ENCODE measurements at regions not wholly inside any gene's neighbourhood (a gene's known extent, or its start where the extent isn't known, plus 50 kb on each side); places are given as distances from the start of the nearest gene placed in this dataset.

- DNase-seq (ENCODE audit: low read depth in 2 of 2) = no peak
Observed at GRCh38 chr11:109864151-109864661, 229.0 kb upstream of the ZC3H12C start.

GRCh38 chr11:109864834-109865547 lies 228.2 kb upstream of the ZC3H12C start:
- no peak for DNase-seq (ENCODE audit: low read depth in 2 of 2)

GRCh38 chr11:109865548-109866186 lies 227.5 kb upstream of the ZC3H12C start:
- DNase-seq (ENCODE audit: low read depth in 2 of 2) = no peak

GRCh38 chr11:109867784-109868183 lies 225.4 kb upstream of the ZC3H12C start:
- DNase-seq (ENCODE audit: low read depth in 2 of 2) = no peak

GRCh38 chr11:109869536-109869935 lies 223.7 kb upstream of the ZC3H12C start:
- DNase-seq (ENCODE audit: low read depth in 2 of 2) = no peak

DNA sequence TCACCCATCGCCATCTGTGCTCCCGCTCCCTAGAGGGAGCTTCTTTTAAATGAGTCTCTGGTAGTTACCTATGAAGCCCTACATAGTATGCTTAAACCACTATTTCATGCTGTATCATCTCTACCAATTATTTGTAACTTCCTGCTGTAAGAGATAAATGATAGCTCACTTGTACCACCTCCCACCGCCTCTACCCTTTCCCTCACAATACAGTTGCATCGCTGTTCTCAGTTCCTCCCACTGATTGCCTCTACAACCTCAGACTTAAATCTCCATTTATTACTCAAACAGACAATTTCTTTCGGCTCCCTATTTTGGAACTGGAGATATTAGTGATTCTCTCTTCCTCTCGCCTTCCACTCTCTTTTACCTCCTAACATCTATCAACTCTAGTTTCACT lies 222.9 kb upstream of the ZC3H12C start:
- no peak for DNase-seq (ENCODE audit: low read depth in 2 of 2)

DNA sequence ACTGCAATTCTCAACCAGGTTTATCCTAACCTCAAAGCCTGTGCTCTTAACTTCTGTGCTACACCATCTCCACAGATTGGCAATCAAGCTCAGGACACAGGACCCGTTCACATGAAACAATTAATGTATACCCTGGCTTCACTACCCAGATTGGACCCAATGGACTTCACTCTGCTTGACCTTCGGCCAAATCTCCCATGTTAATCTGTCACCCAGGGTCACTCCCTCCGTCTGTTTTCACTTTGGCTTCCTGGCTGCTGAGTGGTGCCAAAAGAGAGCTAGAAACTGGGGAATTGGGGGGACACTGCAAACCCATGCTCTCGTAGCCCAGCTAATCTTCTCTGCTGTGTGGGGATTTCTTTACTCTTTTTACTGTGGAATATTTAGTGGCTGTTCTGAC lies 216.1 kb upstream of the ZC3H12C start:
- DNase-seq (ENCODE audit: low read depth in 2 of 2) = no peak

- DNase-seq (ENCODE audit: low read depth in 2 of 2) = no peak
Observed at GRCh38 chr11:109884501-109884900, 208.7 kb upstream of the ZC3H12C start.

- DNase-seq (ENCODE audit: low read depth in 2 of 2) = no peak
Observed at GRCh38 chr11:109885006-109885405, 208.2 kb upstream of the ZC3H12C start.

GRCh38 chr11:109892321-109892794 lies 200.8 kb upstream of the ZC3H12C start:
- DNase-seq (ENCODE audit: low read depth in 2 of 2) = no peak

DNA sequence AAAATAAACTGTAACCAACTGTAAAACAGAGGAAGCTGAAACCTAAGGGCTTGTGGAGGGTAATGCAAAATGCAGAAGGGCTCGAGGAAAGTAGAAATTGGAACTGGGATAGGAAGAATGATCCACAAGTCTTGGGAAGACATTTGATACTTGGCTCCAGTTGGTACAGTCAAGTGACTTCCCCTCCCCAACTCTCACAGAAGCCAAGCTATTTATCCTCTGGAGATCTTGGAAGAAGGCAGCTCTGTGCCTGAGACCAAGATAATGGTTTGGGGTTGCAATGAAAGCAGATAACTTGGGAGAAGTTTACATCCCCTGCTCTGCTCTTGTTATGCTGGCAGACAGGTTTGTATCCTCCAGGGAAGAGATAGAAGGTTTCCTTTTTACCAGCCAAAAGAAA lies 198.9 kb upstream of the ZC3H12C start:
- DNase-seq (ENCODE audit: low read depth in 2 of 2) = no peak

GRCh38 chr11:109898592-109898991 lies 194.6 kb upstream of the ZC3H12C start:
- no peak for DNase-seq (ENCODE audit: low read depth in 2 of 2)

DNA sequence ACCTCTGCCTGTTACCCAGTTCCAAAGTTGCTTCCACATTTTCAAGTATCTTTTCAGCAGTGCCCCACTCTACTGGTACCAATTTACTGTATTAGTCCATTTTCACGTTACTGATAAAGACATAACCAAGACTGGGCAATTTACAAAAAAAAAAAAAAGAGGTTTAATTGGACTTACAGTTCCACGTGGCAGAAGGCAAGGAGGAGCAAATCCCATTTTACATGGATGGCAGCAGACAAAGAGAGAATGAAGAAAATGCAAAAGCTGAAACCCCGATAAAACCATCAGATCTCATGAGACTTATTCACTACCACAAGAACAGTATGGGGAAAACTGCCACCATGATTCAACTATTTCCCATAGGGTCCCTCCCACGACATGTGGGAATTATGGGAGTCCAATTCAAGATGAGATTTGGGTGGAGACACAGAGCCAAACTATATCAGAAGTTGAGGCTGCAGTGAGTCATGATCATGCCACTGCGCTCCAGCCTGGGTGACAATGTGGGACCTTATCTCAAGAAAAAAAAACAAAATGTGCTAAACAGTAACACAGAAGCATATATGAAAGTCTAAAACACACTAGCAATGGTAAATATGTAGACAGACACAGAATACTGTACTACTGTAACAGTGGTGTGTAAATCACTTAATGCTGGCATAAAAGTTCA lies 190.3 kb upstream of the ZC3H12C start:
- DNase-seq (ENCODE audit: low read depth in 2 of 2) = no peak

DNA sequence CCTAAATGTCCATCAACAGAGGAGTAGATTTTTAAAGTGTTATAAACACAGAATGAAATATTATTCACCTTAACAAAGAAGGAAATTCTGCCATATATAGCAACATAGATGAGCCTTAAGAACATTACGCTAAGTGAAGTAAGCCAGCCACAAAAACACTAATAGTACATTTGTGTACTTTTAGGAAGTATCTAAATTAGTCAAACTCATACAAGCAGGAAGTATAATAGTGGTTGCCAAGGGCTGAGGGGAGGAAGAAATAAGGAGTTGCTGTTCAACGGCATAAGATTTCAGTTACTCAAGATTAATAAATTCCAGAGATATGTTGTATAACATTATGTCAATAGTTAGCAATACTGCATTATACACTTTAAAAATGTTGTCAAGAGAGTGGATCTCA lies 181.7 kb upstream of the ZC3H12C start:
- DNase-seq (ENCODE audit: low read depth in 2 of 2) = no peak

DNA sequence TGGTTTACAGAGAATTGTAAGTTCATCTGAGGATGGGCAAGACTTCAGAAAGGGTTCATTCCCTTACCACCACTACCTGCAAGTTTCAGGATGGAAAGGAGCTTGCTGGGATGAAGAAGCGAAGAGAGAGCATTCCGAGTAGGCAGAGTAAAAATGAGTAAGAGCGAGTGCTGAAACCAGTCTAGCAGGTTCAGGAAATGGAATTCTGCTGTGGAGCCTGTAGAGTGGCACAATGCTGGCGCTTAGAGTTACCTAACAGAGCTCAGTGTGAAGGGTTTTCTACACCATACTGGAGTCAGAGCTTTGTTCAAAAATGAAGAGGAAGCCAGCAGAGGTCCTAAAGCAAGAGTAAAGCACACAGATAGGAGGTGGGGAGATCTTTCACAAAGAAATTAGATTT lies 179.2 kb upstream of the ZC3H12C start:
- no peak for DNase-seq (ENCODE audit: low read depth in 2 of 2)

DNA sequence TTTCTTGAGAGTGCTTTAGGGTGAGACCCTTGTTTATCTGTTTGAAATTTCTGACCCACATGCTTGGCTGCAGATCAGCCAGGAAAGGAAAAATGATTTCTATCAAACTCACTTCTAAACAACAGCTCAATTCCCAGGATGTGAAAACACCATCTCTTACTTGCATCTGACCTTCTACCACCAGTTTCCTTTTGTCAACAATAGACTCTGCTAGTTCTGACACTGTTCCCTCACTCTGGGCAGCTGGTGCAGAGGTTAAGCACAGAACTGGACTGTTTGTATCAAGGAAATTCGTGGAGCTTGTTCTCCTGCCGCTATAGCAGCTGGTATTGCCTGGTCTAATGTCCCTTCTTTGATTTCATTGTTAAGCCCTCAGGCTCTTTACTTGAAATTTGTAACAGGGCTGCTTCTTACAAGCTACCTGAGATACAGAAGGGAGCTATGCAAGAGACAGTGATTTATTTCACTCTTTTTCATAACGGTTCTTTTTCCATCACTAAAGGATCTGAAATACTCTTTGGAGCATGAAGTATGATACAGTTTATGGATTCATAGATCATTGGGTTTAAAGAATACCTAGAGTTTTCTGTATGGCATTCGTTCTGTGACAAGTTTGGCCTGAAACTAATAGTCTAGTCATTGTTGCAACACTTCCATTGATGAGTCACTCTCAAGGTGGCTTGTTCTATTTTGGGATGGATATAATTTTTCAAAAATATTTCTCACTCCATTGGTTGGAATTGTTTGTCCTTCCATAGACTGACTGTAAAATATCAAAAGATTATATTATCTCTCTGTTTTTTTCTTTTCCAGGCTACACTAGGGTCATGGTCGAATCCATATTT lies 178.2 kb upstream of the ZC3H12C start:
- no peak for DNase-seq (ENCODE audit: low read depth in 2 of 2)

DNA sequence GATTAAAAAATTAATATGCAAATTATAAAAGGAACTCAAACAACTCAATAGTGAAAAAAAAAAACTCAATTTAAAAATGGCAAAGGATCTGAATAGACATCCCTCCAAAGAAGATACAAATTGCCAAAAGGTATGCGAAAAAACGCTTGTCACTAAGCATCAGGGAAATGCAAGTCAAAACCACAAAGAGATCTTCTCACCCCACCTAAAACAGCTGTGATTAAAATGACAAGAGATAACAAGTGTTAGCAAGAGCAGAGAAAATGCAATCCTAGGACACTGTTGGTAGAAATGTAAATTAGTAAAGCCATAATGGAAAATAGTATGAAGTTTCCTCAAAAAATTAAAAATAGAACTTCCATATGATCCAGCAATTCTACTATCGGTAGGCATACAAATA lies 166.3 kb upstream of the ZC3H12C start:
- no peak for DNase-seq (ENCODE audit: low read depth in 2 of 2)

DNA sequence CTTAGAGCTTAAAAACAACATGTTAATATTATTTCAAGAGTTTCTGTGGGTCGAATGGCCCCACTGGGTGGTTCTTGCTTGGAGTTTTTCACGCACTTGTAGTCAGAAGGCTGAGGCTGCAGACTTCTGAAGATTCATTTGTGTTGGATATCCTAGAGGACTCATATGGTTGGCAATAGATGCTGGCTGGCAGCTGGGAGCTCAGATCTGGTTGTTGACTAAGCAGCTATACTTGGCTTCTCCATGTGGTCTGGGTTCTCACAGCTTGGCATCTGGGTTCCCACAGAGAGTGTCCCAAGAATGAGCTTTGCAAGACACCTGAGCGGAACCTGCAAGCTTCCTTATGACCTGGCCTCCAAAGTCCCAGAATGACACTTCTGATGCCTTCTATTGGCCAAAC lies 163.9 kb upstream of the ZC3H12C start:
- no peak for DNase-seq (ENCODE audit: low read depth in 2 of 2)

GRCh38 chr11:109933126-109933525 lies 160.1 kb upstream of the ZC3H12C start:
- DNase-seq (ENCODE audit: low read depth in 2 of 2) = no peak

DNA sequence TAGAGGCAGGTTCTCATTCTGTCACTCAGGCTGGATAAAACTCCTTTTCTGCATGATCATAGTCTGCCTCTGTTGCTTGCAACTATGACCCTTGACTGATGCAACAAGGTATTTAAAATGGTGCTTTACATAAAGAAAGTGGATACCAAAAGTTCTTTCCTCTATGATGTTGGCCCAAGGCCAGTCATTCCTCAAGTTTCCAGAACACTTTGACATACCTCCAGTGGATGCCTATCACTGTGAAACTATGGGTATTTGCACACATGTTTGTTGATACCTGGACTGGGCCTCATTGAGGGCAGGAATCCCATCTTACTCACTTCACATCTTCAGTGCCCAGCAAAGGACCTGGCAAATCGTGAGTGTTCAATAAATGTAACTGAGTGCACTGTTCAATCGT lies 159.0 kb upstream of the ZC3H12C start:
- no peak for DNase-seq (ENCODE audit: low read depth in 2 of 2)

- no peak for DNase-seq (ENCODE audit: low read depth in 2 of 2)
Observed at GRCh38 chr11:109936661-109937180, 156.5 kb upstream of the ZC3H12C start.

DNA sequence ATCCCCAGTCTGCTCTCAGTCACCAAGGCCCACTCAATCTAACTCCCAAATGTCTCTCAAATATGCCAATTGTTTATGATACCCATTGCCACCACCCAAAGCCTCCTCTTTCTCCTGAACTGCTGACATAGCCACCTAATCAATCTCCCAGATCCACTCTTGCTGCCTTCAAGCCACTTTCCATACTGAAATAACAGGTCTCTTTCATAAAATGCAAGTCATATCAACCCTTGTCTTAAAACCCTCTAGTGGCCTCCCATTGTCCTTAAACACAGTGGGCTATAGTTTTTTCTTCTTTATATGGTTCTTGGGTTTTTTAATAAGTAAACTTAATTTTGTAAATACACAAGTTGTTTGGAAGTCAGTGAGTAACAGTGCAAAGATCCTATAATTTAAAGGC lies 155.2 kb upstream of the ZC3H12C start:
- DNase-seq (ENCODE audit: low read depth in 2 of 2) = no peak
